NCI-H2081 (cell line): ENCODE measurements at regions not wholly inside any gene's neighbourhood (a gene's known extent, or its start where the extent isn't known, plus 50 kb on each side); places are given as distances from the start of the nearest gene placed in this dataset.

Experiments used
- DNase-seq, 2 experiments: peaks; one replicate each; lab custom pipeline; 2025; lab: John Stamatoyannopoulos, UW

DNA sequence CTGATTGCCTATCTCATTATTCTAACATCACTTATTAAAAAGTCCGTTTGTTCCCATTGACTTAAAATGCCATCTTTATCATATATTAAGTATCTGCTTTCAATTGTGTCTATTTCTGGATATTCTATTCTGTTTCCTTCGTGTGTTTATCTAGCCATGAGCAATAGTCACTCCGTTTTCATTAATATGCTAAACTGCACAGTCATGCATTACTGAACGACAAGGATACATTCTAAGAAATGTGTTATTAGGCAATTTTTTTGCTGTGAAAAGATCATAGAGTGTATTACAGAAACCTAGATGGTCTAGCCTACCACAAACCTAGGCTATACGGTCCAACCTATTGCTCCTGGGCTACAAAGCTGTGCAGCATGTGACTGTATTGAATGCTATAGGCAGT lies 482.9 kb downstream of the IRX1 start:
- no peak for DNase-seq

DNA sequence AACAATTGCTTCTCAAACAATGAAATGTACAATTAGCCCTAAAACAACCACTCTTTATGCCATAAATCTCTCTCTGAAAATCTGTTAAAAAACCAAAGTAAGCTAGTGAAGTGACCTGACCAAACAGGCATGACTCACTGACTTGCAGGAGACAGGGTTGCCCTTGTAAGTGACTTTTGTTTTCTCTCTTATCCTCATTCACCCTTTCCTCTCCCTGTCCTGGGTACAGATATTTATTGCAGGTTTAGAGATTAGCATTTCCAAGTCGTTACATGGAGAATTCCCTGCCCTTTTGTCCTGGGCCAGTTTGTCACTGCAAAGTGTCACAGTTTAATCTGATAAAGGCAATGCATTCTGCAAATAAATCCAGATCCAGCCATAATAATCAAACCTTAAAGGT lies 484.2 kb downstream of the IRX1 start:
- no peak for DNase-seq

DNA sequence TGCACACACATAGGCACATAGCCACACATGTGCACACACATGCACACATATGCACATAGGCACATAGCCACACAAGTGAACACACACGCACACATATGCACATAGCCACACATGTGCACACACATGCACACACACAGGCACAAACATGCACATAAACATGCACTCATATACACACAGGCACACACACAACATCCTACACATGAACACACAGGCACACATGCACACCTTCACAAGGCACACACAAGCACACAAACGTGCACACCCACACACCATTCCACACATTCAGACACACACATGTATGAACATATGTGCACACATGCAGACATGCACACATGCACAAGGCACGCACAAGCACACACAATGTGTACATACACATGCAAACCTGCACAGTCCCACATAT lies 484.7 kb downstream of the IRX1 start:
- DNase-seq: no peak

DNA sequence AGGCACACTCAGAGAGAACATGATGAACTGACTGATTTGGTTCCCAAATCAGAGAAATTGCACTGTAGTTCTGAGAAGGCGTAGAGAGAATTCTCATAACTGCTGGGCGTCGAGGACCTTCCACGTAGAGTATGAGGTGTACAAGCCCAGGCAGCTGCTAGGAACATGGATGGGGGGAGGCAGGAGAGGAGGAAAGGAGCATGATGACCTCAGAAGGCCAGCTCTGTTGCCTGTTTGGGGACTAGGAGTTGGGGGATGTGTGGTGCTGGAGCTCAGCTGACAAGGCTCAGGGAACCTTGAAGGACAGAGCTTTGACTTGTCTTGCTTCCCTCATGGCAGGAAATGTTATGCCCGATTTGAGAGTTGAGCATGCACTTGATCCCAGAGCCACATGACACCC lies 485.4 kb downstream of the IRX1 start:
- DNase-seq: no peak

DNA sequence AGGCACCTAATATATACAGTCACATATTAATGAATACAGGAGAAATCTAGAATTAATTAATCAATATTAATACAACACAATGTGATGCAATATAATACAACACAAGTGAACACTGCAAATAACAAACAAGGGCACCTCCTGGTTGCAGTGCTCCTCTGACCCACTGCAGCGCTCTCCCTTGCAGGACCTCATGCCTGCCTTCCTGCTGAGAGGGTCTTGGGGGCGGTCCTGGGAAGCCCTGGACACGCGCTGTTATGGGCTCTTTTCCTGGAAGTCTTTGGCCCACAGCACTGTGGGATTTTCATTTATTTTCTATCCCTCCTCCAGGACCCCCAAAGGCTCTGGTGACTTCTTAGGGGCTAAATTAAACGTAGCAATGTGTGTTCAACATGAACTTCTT lies 485.8 kb downstream of the IRX1 start:
- DNase-seq: no peak

DNA sequence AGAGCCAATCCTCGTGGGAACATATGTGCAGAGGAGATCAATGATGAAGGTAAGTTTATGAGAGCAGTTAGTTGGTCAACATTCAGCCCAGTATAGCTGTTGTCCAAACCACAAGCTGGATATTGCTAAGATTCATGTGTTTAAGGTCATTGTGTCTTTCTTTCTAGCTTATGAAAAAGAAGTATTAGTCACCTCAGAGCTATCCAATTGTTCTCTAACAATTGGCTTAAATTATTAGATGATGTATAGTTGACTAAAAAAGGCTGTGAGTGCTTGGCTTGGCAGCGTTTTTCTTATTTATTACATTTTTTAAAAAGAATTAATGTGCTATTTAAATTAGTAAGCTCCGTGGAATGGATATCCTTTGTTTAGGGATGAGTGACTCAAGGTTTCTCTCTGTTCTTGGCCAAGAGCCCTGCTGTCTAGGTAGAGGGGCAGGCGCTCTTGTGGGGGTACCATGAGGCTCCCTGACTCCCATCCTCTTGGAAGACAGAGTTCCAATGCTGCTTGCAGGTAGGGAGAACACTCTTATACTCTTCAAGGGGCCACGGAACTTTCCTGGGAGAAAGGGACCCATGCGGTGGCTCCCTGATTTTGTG lies 487.4 kb downstream of the IRX1 start:
- no peak for DNase-seq

DNA sequence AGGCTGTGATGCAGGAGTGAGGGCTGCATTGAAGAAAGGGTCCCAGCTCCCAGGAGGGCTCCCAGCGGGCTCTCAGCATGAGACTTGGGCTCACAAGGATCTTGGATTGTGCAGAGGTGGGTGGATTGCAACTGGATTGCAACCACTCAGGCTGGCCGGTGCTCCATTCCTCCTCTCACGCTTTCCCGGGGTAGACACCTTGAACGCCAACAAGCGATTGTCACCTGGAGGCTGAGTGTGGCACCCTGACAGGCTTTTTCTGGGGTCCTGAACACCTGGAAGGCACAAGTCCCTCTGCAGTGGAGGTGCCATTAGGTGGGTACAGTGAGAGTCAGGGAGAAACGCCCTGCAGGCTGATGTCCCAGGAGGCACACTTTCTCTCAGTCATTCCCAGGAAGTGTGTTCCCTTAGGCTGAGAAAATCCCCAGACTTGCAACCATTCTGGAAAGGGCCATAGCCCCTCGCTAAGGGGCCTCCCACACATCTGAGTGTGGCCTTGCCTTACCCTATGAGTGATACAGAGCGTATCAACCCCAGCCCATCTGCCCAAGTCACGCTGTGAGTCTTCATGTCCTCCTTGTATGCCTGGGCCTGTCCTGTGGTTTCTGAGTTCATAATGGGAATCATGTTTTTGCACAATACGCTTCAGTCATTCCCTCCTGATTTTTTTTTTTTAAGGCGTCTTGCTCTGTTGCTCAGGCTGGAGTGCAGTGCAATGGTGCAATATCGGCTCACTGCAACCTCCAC lies 488.1 kb downstream of the IRX1 start:
- DNase-seq: no peak

DNA sequence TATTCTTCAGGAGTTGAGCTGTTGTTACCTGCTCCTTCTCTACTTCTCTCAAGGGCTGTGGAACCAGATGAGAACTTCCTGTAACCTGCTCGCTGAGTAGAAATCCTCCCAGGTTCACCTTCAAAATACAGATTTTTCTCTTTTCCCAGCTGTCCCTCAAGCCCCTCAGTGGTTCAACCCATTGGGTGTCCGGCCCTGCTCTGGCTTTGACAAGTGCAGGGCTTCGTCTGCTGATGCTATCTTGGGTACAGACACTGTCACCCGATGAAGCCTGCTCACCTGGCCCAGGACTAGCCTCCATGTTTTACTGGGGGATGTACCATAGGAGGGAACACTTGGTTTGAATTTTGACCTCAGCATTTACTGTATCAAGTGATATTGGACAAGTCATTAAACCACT lies 490.4 kb downstream of the IRX1 start:
- DNase-seq: no peak

DNA sequence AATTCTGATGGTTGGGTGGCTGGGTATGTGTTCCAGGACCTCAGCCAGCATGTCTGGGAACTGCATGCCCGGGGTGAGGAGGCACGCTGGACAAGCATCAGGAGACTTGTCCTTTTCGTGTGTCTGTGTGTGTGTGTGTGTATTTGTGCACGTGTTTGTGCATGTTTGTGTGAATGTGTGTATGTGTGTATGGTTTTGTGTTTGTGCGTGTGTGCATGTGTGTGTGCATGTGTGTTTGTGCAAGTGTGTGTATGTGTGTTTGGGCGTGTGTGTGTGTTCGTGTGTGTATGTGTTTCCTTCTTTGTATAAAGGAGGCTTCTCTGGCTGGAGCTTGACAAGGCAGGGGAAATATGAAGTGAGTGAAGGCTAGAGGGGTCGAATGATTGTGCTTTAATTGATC lies 491.5 kb downstream of the IRX1 start:
- DNase-seq: no peak

DNA sequence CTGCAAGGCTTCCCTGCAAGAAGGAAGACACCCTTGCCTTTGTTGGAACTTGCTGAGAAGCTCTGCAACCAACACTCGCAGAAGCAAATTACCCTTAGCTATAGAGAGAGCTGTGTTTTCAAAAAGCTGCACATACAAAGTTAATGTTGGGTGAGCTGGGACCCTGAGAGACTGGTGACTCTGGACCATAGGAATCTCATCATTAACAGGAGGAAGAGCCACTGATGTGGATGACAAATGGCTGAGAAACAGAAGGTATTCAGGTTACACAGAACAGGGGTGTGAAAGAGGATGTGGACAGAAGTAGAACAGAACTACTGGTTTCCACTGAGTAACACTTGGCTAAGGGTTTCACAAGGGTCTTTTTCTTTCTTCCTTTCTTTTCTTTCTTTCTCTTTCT lies 493.5 kb downstream of the IRX1 start:
- no peak for DNase-seq

DNA sequence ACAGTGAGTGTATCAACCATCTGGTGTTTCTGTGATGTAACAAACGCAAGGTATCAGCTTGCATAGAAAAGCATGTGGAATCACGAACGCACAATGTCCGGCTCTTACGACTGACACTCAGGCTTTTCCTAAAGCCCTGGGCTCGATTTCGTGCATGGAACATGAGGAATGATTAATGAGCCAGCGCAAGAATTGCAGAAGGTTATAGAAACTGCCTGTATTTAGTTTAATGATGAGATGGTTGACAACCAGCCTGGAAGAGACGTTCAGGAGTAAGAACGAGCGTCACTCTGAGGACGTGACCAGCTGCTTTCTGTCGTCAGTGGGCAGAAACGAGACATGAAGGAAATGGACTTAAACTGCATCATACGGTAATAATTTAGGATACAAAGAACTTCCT lies 497.6 kb downstream of the IRX1 start:
- DNase-seq: no peak

DNA sequence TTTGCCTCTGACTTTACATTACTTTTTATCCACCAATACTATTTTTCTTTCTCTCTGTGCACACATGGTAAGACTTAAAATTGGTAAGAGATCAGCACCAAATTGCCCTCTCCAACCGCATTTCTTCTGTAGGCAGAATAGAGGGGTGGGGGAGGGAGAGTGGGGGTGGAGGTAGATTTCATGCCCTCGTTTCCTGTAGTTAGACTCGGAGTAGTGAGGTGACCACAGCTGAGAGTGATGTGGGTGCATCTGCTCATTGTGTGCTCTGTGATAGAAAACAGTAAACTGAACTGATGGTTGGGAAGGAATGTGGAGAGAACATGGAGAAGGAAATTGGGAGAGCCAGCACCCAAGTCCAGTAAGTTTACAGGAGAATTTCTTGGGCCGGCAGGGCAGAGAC lies 498.3 kb downstream of the IRX1 start:
- no peak for DNase-seq

DNA sequence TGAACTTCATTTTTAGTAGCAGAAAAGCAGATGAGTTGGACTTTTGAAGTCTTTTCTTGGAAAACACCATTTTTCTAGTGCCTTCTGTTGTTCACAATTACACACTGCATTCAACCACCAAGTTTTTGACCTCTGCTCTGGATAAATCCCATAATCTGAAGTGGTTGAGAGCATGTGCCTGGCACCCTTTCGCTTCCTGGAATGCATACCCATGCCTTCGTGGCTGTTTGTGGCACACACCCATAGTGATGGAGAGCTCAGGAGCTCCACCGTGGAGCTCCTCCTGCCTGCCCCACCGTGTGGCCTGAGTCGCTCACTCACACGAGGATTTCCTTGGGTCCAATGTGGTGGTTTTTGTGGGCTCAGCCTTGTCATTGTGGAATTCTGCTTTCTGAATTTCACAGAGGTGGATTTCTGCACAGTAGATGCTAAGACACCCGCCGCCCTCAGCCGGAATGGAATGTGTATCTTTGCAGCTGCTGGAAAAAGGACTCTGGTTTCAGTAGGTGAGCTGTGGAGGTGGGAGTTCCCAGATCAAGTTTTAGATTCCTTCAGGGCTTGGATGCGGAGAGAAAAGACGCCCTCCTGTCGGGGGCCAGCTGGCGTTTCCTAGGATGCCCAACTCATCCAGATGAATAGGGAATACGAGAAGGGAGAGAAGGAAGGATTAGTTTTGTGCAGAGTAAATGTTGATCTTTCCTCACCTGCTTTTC lies 500.4 kb downstream of the IRX1 start:
- DNase-seq: no peak

DNA sequence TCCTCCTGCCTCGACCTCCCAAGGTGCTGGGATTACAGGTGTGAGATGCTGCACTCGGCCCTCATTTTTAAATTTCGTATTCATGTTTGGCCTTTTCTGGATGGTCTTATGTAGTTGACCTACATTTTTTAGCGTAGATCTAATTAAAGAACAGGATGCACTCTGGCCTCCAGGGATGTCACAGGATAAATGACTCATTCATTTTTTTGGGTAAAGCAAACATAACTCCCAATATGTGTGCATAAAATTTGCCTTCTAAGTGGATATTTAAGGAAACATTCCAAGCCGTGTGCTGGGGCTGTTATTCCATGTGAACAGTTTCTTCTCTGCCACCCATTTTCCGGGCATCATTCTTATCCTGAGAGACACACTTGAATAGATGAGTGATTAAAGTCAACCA lies 501.6 kb downstream of the IRX1 start:
- no peak for DNase-seq

DNA sequence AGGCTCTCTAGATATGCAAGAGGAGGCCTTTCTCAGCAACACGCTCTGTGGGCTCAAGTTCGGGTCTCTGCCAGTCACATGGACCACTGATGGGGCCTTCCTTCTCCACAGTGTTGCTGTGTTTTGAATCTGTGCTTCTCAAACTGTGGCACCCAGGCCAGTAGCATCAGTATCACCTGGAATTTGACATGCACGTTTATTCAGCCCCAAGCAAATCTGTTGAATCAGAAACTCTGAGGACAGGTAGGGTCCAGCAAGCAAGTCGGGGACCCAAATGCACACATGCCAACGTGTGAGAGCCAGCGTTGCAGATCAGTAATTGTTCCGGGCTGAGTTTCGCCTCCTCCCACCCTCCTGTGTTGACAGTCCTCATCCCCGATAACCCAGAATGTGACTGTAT lies 502.6 kb downstream of the IRX1 start:
- no peak for DNase-seq

DNA sequence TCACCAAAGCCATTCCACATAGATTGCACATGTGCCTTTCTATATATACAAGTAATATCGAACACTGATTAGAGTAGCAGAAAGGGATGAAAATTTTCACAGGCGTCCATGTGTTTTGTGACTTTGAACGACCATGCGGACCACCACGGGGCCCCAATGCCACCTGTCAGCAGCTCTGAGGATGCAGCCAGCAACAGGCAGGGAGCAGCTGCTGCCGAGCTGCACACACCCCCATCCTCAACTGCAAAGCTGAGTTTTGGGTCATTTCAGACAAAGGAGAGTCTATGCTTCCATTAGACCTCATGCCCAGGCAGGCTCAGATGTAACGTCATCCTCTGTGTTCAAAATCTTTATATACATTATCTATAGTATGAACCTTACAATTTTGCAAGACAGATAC lies 503.8 kb downstream of the IRX1 start:
- DNase-seq: no peak

DNA sequence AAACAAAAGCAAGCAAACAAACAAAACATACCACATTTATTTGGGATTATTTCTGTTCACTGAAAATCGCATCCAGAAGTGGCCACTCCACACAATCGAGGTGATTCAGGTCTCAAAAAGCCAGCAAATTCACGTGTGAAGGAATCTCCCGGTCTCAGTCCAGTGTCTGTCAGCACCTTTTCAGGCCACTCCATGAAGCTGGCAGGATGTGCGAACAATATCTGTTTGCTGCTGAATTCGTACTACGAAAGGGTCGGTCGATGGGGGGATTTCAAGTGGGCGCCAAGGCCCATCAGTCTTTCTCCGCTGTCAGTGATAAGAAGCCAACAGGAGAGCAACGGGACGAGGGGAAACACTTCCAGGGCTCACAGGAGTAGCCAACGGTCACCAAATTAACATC lies 505.1 kb downstream of the IRX1 start:
- no peak for DNase-seq

DNA sequence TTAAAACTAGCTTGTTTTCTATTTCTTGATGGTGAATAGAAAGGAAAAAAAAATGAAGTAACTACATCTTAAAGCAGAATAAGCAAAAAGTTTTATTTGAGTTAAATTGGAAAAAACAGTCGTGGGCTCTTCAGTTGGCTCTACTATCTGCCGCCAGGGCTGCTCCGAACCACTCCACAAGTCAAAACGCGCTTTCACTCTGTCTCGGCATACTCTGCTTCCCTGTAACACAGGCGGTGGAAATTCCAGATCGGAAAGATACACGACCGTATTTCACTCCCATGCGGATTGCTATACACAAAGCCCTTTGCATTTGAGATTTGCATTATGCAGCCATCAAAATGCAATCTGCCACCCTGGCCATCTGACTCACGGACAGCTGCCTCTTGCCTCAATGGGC lies 505.6 kb downstream of the IRX1 start:
- no peak for DNase-seq

DNA sequence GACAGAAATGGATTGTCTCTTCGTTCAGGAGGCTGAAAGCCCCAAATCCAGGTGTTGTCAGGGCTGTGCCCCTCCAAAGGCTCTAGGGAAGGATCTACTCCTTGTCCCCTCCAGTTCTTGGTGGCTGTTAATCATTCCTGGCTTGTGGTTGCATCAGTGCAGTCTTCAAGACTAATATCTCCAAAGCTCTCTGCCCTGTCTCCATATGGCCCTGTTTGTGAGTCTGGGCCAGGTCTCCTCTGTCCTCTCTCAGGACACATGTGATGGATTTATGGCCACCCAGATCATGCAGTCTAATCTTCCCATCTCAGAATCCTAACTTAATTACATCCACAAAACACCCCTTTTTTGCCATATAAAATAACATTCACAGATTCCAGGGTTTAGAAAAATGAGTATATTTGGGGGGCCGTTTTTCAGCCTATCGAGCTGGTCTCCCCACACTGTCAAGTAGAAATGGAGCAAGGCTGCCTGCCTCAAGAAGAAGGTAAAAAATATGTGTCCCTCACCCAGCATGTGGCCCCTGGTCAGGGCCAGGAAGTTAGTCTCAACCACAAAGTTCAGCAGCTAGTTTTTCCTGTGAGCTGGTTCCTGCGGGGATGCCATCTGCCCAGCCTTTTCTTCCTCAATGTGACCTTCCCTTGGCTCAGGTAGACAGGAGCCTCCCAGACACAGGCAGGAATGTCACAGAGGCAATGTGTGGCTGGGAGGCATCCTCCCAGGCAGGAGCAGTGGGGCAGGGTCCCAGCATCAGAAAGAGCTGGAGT lies 509.4 kb downstream of the IRX1 start:
- no peak for DNase-seq

DNA sequence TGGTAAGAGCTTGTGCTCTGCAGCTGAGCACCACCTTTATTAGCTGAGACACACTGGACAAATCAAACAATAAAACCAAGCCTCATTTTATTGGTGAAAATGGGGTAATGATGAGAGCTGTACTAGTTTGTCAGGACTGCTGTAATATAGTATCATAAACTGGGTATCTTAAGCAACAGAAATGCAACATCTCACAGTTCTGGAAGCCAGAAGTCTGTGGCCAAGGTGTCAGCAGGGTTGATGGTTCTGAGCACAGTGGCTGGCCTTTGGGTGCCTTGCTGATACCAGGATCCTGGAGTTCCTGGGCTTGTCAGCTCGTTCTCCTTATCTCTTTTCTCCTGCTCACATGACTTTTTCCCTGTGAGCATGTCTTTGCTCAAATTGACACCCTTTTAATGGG lies 513.1 kb downstream of the IRX1 start:
- DNase-seq: no peak

DNA sequence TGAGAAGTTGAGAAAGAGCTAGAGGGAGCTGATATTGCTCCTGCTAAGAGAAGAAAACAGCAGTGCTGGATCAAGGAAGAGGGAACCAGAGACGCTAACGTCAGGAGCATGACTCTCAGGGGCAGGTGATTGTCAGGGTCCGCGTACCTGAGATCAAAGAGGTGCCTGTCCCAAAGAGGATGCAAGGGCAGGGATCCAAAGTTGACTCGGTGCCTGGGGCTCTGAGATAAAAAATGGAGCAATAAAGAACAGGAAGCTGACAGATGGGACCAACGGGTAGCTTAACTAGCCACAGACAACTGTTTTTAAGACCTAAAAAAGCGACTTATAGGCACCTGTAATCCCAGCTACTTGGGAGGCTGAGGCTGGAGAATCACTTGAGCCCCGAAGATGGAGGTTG lies 517.8 kb downstream of the IRX1 start:
- no peak for DNase-seq

DNA sequence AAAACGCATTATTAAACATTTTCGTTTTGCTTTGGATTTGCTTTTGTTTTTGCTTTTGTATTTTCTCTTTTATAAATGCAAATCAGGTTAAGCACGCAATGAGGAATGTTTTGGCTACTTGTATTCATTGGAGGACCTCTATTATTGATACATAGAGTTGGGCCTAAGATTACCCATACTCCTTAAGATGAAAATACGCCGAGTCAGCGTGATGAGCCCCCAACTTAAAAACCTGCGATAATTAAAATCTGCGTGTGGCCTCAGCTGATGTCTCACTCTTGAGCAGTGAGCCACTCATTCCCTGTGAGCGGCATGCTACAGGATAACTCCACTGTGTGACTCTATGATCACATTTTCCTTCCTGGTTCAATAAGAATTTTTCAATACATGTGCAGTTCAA lies 518.3 kb downstream of the IRX1 start:
- no peak for DNase-seq

DNA sequence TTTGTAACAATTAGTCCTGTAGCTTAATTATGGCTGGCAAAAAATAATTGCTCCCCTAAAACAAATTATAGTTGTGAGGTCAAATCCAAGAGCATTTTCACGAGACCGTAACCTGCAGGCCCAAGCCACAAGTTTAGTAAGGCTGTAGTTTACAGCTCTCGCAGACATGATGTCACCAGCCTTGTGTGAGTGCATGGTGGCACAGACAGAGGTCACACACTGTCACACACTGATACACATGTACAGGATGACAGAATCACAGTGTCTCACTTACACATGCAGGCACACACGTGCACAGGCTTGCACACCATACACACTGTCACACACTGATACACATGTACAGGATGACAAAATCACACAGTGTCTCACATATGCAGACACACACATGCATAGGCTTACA lies 518.8 kb downstream of the IRX1 start:
- no peak for DNase-seq
